Esophagus squamous epithelium (tissue), 5 donors: ENCODE measurements at regions not wholly inside any gene's neighbourhood (a gene's known extent, or its start where the extent isn't known, plus 50 kb on each side); places are given as distances from the start of the nearest gene placed in this dataset.

ENCODE experiments used
- DNase-seq: peaks from one replicate; lab custom pipeline; 2025; lab: John Stamatoyannopoulos, UW
- H3K27ac ChIP-seq, 4 donors: fragments of 200-600 bp; sonication (generic); one replicate each; pipeline ENCODE4 v1.5.1; 2016 to 2019; ENCODE audit warnings: mild to moderate bottlenecking in 1 of 4
- H3K27me3 ChIP-seq, 4 donors: fragments of 200-600 bp; sonication (generic); 1 replicate in 3 of 4; 2 replicates in 1 of 4; pipeline versions ENCODE4 v1.5.1 to v1.6.0; 2017 to 2021; ENCODE audit warnings: antibody characterized with exemption in 1 of 4
- H3K36me3 ChIP-seq, 3 donors: fragments of 200-600 bp; sonication (generic); one replicate each; pipeline ENCODE4 v1.5.1; 2016 to 2019
- H3K4me1 ChIP-seq, 3 donors: fragments of 200-600 bp; sonication (generic); one replicate each; pipeline ENCODE4 v1.5.1; 2017 to 2019
- H3K4me3 ChIP-seq, 4 donors: fragments of 200-600 bp; sonication (generic); 1 replicate in 3 of 4; 2 replicates in 1 of 4; pipeline ENCODE4 v1.5.1; 2016 to 2019; ENCODE audit warnings: mild to moderate bottlenecking in 2 of 4, moderate library complexity in 1 of 4
- H3K9me3 ChIP-seq, 3 donors: fragments of 200-600 bp; sonication (generic); one replicate each; pipeline ENCODE4 v1.5.1; 2016 to 2019
- POLR2A ChIP-seq, 4 donors: fragments of 450-650 bp; IDR thresholded peaks; one replicate each; pipeline ENCODE4 v1.6.1; 2017; ENCODE audit warnings: antibody characterized with exemption in 4 of 4, mild to moderate bottlenecking in 4 of 4, moderate library complexity in 3 of 4
- WGBS, 2 donors: methylation state at CpG; one replicate each; pipeline ENCODE4 v1.1.5; 2018; 5-methylcytosine and 5-hydroxymethylcytosine counted together
- intact Hi-C: fragments of 100-400 bp; cut with DNase I; formaldehyde crosslinking; loops from one replicate; pipeline ENCODE4 v1.15.0; 2022
- TF ChIP-seq, protein P1 (sequence below), 6 experiments: fragments of 450-650 bp in 4 of 6; fragments of 200-600 bp in 2 of 6; sonication (generic) in 2 of 6; IDR thresholded peaks; one replicate each; pipeline ENCODE4 v1.5.1; 2016 to 2019; ENCODE audit warnings: antibody characterized with exemption in 6 of 6, mild to moderate bottlenecking in 4 of 6, moderate library complexity in 4 of 6
- donor health status: DM: yes; HTN: yes; CAD: no.

DNA sequence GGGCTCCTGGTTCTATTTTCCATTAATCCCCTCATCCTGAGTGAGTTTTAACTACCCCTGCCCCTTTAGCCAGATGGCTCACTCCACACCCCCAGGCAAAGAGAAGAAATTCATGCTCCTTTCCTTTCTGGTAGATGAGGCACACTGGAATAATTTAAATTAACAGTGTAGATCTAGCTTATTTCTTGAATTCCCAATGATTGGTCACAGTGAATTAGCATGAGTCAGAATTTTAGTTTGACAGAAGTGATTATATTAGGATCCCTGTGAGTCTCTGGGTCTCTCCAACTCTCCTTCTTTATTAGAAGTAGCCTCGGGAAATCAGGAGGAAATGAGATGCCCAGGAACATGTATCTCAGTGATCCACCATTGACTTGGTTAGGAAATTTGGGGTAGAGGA is 103.1 kb upstream of the KAZN start:
- no peak for DNase-seq
- H3K27ac ChIP-seq, result no peak overlapping the region
- peaks cover 2 to 36% (median 5%) of the 10 kb centered on the region in 3 donors for H3K4me1 ChIP-seq
- WGBS, 2 donors, result 79 to 91% methylated on average over 1 of the region's 1 CpG
- intact Hi-C loops, result no loop called here
- H3K9me3 ChIP-seq, result no peaks in the 10 kb centered on the region
- H3K36me3 ChIP-seq, result no peaks in the 10 kb centered on the region
- H3K4me3 ChIP-seq, result no peak overlapping the region
- peaks cover 0 to 3% (median 0%) of the 10 kb centered on the region in 4 donors for H3K27me3 ChIP-seq
- TF ChIP-seq, protein P1, sequence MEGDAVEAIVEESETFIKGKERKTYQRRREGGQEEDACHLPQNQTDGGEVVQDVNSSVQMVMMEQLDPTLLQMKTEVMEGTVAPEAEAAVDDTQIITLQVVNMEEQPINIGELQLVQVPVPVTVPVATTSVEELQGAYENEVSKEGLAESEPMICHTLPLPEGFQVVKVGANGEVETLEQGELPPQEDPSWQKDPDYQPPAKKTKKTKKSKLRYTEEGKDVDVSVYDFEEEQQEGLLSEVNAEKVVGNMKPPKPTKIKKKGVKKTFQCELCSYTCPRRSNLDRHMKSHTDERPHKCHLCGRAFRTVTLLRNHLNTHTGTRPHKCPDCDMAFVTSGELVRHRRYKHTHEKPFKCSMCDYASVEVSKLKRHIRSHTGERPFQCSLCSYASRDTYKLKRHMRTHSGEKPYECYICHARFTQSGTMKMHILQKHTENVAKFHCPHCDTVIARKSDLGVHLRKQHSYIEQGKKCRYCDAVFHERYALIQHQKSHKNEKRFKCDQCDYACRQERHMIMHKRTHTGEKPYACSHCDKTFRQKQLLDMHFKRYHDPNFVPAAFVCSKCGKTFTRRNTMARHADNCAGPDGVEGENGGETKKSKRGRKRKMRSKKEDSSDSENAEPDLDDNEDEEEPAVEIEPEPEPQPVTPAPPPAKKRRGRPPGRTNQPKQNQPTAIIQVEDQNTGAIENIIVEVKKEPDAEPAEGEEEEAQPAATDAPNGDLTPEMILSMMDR (IDR thresholded peaks at IDR 0.05), result no peak
- no peak for TF ChIP-seq POLR2A (IDR thresholded peaks at IDR 0.05)

- DNase-seq, result no peak
- Histone ChIP-seq H3K27ac (no peak overlapping the region), H3K36me3 (no peaks in the 10 kb centered on the region), H3K27me3 (peaks cover 0 to 3% (median 0%) of the 10 kb centered on the region in 4 donors), H3K4me3 (no peak overlapping the region), H3K9me3 (no peaks in the 10 kb centered on the region), H3K4me1 (peaks cover 2 to 36% (median 5%) of the 10 kb centered on the region in 3 donors)
- intact Hi-C loops, result no loop called here
- no peak for TF ChIP-seq POLR2A (IDR thresholded peaks at IDR 0.05)
- TF ChIP-seq, protein P1 (IDR thresholded peaks at IDR 0.05), result no peak
- 68 to 75% methylated on average over 3 of the region's 3 CpGs for WGBS, 2 donors
Measured at GRCh38 chr1:14495996-14496395, 102.5 kb upstream of the KAZN start.

GRCh38 chr1:14498839-14499238 is 99.6 kb upstream of the KAZN start:
- TF ChIP-seq, protein P1 (IDR thresholded peaks at IDR 0.05), result no peak
- TF ChIP-seq POLR2A (IDR thresholded peaks at IDR 0.05), result no peak
- Histone ChIP-seq H3K27ac (peak overlapping the region in 2 of 4 donors; percentile 50 to 58), H3K4me1 (peaks cover 2 to 38% (median 5%) of the 10 kb centered on the region in 3 donors), H3K36me3 (no peaks in the 10 kb centered on the region), H3K4me3 (no peak overlapping the region), H3K27me3 (peaks cover 0 to 3% (median 0%) of the 10 kb centered on the region in 4 donors), H3K9me3 (no peaks in the 10 kb centered on the region)
- WGBS, 2 donors, result 57 to 58% methylated on average over 6 of the region's 6 CpGs
- intact Hi-C loops, result no loop called here
- DNase-seq, result no peak

DNA sequence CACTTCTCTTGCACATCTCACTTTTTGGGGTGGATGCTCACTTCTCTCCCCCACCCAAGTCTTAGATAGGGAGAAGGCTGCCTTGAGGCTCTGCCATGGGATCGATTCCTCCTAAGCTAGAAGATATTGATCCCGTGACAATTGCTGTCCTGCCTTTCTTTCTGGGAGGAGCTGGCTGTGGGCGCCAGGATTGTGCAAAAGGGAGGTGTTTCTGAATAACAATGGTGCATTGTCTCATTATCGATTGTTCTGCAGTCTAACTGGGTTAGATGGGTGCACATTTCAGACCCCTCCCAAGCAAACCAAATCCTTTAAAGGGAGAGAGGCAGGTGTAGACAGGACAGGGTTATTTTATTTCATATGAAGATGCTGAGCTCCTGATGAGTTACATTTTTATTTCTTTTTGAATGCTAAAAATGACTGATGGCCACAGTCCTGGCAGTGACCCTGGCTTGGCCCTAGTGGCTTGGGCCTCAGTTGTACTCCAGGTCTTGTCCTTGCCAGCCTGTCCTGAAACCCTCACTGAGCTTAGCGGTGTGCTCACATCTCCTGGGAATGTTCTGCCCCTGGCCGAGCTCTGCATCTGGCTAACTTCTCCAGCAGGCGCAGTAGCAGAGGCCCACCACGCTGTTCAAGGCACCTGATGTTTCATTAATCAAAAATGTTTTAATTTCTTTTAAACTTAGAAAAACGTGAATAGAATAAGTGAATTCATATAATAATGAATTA is 99.0 kb upstream of the KAZN start:
- Histone ChIP-seq H3K4me1 (peaks cover 2 to 45% (median 5%) of the 10 kb centered on the region in 3 donors), H3K27me3 (peaks cover 0 to 3% (median 0%) of the 10 kb centered on the region in 4 donors), H3K9me3 (no peaks in the 10 kb centered on the region), H3K4me3 (no peak overlapping the region), H3K27ac (no peak overlapping the region), H3K36me3 (no peaks in the 10 kb centered on the region)
- no peak for DNase-seq
- WGBS, 2 donors, result 74 to 76% methylated on average over 8 to 9 of the region's 9 CpGs
- TF ChIP-seq POLR2A (IDR thresholded peaks at IDR 0.05), result no peak
- TF ChIP-seq, protein P1 (IDR thresholded peaks at IDR 0.05), result no peak
- intact Hi-C loops, result no loop called here

DNA sequence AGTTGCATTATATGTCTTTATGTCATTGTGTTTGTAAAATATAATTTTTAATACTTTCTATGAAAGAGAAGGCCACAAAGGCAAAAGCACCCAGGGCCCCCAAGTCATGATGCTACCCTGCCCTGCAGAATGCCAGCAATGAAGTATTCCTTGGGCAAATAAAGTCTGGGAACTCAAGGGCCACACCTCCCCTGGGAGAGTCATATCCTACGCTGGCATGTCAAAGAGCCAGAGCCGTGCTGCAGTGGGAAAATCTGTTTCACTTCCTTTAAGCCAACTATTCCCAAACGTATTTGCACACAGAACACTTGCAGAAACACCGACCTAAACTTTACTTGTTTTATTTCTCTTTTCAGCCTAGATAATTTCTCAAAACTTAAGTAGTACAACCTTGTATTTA is 98.4 kb upstream of the KAZN start:
- no peak for DNase-seq
- H3K36me3 ChIP-seq, result no peaks in the 10 kb centered on the region
- no peaks in the 10 kb centered on the region for H3K9me3 ChIP-seq
- intact Hi-C loops, result no loop called here
- TF ChIP-seq, protein P1 (IDR thresholded peaks at IDR 0.05), result no peak
- no peak for TF ChIP-seq POLR2A (IDR thresholded peaks at IDR 0.05)
- no peak overlapping the region for H3K27ac ChIP-seq
- peaks cover 0 to 3% (median 0%) of the 10 kb centered on the region in 4 donors for H3K27me3 ChIP-seq
- peaks cover 2 to 50% (median 5%) of the 10 kb centered on the region in 3 donors for H3K4me1 ChIP-seq
- WGBS, 2 donors, result 17 to 39% methylated on average over 4 of the region's 4 CpGs
- H3K4me3 ChIP-seq, result no peak overlapping the region
